Adrenal gland (tissue), 5 donors: ENCODE measurements at regions not wholly inside any gene's neighbourhood (a gene's known extent, or its start where the extent isn't known, plus 50 kb on each side); places are given as distances from the start of the nearest gene placed in this dataset.

ENCODE experiments used
- POLR2A ChIP-seq, 2 donors: fragments of 450-650 bp; IDR thresholded peaks; one replicate each; pipeline ENCODE4 v1.6.1; 2017; ENCODE audit warnings: antibody characterized with exemption in 2 of 2, mild to moderate bottlenecking in 2 of 2, moderate library complexity in 1 of 2
- TF ChIP-seq, protein P1 (sequence below), 6 experiments: fragments of 450-650 bp in 4 of 6; fragments of 200-600 bp in 2 of 6; sonication (generic) in 1 of 6; IDR thresholded peaks; 1 replicate in 5 of 6; 2 replicates in 1 of 6; pipeline versions ENCODE4 v1.5.1 to v1.8.0; 2016 to 2021; ENCODE audit warnings: antibody characterized with exemption in 6 of 6, mild to moderate bottlenecking in 2 of 6, moderate library complexity in 1 of 6
- donor health status: DM: no; HTN: no; CAD: no.

DNA sequence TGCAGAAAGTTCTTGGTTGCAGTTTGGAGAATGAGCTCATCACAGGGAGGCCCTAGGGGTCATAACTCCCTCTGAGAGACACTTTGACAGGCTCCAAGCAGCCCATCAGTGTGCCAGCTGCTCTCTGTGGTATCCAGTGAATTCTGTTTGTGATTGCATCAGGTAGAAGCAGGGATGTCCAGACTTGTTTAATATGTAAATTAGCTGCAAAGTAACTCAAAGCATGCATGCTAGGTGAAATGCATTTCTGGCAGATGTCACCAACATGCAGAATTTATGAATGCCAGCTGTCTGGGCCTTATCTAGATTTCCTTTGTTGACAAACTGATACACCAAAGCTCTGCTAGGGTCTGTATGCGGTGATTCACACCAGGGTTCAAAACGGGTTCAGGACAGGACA, 123.6 kb upstream of the MTNR1B start:
- TF ChIP-seq, protein P1, sequence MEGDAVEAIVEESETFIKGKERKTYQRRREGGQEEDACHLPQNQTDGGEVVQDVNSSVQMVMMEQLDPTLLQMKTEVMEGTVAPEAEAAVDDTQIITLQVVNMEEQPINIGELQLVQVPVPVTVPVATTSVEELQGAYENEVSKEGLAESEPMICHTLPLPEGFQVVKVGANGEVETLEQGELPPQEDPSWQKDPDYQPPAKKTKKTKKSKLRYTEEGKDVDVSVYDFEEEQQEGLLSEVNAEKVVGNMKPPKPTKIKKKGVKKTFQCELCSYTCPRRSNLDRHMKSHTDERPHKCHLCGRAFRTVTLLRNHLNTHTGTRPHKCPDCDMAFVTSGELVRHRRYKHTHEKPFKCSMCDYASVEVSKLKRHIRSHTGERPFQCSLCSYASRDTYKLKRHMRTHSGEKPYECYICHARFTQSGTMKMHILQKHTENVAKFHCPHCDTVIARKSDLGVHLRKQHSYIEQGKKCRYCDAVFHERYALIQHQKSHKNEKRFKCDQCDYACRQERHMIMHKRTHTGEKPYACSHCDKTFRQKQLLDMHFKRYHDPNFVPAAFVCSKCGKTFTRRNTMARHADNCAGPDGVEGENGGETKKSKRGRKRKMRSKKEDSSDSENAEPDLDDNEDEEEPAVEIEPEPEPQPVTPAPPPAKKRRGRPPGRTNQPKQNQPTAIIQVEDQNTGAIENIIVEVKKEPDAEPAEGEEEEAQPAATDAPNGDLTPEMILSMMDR (IDR thresholded peaks at IDR 0.05) = no peak
- TF ChIP-seq POLR2A (IDR thresholded peaks at IDR 0.05) = no peak
